Midbrain (tissue), 1 donor: ENCODE measurements at regions not wholly inside any gene's neighbourhood (a gene's known extent, or its start where the extent isn't known, plus 50 kb on each side); places are given as distances from the start of the nearest gene placed in this dataset.

Experiments
- DNase-seq: peaks from one replicate; lab custom pipeline; 2025; lab: John Stamatoyannopoulos, UW

GRCh38 chr1:163807331-163808049, 485.7 kb downstream of the NUF2 start:
- DNase-seq: no peak

- DNase-seq: no peak
These were observed 491.5 kb downstream of the NUF2 start for GRCh38 chr1:163813251-163813650.

- DNase-seq: no peak
These were observed 498.5 kb downstream of the NUF2 start for GRCh38 chr1:163820226-163820625.

DNA sequence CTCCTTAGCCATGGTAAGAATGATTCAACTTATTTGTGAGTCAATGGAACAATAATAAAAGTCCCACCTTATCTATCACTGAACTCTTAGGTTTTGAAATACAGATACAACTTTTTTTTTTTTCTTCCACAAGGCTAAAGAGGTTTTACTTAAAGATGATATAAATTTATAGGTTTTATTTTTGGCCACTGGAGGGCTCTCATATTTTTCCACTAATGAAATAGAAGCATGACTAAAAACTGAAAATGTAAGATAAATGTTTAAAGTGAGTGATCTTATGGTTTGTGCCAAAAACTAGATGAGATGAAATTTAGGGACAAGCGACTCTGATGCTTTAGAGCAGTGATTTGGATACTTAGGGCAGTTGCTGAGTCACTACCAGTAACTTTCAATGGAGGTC, 499.0 kb downstream of the NUF2 start:
- DNase-seq: peak; percentile 4

DNA sequence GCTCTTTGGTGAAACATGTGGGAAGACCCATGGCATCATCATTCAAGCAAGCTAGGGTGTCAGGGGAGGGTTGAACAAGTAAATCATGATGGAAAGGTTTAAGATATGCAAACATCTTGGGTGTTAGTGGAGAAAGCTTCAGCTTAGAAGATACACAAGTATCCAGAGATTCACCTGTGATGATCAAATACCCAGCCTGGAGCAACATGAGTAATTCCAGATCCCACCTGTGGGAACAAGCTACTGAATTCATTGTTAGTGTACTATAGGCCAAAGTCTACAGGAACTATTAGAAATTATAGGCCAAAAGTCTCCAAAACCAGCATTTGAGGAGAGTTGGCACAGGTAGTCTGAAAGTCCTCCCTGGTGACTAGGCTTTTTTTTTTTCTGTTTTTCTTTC, 499.9 kb downstream of the NUF2 start:
- DNase-seq: no peak

GRCh38 chr1:163823017-163823416, 501.3 kb downstream of the NUF2 start:
- DNase-seq: no peak

GRCh38 chr1:163824006-163824405, 502.3 kb downstream of the NUF2 start:
- no peak for DNase-seq

GRCh38 chr1:163824490-163824889, 502.7 kb downstream of the NUF2 start:
- no peak for DNase-seq

- no peak for DNase-seq
These were observed 504.7 kb downstream of the NUF2 start for GRCh38 chr1:163826500-163826899.

DNA sequence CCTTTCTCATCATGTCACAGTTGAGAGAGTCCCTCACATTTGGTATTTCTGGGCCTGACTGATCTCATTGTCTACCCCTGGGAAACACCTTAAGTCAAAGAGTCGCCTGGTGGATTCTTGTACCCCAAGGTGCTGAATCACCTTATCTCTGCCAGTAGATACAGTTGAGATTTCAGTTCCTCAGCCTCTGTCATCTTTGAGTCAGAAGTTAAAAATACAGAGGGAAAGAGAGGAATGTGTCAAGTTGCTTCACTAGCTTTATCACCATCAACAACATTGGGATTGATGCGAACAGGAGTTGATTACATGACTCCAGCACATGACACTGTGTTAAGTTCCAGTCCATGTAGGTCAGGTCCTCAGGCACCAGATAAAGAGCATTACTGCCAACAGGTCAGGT, 513.0 kb downstream of the NUF2 start:
- no peak for DNase-seq

DNA sequence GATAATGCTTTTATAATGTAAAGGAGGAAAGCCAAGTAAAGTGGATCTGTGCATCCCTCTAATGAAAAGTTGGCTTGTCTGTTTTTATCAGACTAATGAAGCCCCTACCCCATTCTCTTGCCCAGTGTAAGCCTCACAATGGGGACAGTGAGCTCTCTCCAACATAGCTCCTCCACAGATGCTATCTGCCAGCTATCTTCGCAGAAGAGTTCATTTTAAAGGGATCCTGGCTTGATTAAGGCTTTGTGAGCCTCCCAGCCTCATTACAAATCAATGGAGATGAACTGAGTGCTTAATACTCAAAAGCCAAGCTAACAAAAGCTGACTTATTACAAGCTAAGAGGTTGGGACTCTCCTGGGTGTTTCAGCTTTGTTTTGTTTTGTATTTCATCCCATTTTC, 514.7 kb downstream of the NUF2 start:
- DNase-seq: no peak

- DNase-seq: no peak
These were observed 515.5 kb downstream of the NUF2 start for GRCh38 chr1:163837206-163837605.

DNA sequence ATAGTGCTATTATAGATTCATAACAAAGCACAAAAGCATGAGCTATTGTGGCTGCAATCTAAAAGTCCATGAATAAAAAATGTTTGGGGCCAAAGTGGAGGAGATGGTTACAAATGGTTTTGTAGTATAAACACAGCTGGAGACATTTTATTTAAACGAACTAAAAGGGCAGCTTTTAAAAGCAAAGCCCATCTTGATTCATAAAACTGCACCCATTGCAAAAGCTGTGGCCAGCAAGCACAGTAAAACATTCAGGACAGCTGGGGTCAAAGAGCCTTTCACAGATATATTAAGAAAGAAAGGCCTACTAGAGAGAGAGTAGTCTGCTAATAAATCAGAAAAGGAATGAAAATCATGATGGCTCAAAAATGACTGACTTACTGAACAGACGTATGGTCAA, 520.8 kb downstream of the NUF2 start:
- DNase-seq: no peak

- no peak for DNase-seq
These were observed 522.7 kb downstream of the NUF2 start for GRCh38 chr1:163844459-163844858.

DNA sequence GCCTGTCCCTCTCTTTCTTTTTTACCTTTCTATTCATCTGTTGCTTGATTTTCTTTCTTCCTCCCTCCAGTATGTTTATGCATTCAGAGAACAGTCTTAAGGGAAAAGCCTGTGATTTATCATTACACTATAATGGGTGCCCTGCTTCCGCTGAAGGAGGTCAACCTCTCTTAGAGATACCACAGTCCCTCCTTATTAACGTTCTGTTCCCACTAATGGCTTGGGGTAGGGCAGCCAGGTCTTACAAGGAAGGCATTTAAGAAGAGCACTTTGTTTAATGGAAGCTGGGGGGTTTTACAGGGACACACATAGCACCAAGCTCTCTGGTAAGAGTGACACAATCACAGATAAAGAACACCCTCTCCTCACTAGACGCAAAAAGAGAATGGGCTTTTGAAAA, 523.5 kb downstream of the NUF2 start:
- no peak for DNase-seq

- no peak for DNase-seq
These were observed 542.0 kb downstream of the NUF2 start for GRCh38 chr1:163863731-163864130.

- no peak for DNase-seq
These were observed 542.5 kb downstream of the NUF2 start for GRCh38 chr1:163864207-163864606.

DNA sequence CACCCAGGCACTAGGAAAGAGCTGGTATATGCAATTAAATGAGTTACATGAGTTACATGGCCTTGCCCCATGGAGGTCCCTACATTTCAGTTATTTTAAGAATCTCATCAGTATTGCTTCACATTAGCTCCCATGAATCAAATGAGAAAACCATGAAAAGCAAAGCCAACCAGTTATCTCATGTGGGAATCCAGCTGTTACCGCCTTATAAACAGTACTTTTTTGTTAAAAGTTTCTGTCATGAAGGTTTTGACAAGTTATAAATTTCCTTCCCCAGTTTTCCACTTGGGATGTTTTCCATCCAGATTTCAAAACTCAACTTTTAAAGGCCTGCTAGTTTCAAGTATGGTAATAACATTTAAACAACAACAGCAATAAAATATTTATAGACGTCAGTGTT, 544.8 kb downstream of the NUF2 start:
- no peak for DNase-seq

- no peak for DNase-seq
These were observed 548.9 kb downstream of the NUF2 start for GRCh38 chr1:163870666-163871065.

DNA sequence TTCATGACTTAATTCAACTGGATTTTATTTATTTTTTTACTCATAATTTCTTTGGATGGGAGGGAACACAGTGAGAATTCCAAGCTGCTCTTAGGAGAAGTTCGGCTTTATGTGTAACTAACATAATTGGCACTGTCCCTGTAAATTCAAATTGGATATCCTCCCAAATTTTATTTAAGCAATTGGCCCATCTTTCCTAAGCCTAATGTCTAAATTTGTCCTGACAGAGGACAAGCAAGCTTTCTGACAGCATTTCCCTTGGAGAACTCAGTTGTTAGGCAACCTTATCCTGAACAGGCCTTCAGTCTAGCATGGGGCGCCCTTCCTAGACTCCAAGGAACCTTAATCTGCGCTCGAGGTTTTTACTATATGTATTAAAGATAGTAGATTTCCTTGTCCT, 550.3 kb downstream of the NUF2 start:
- DNase-seq: no peak

DNA sequence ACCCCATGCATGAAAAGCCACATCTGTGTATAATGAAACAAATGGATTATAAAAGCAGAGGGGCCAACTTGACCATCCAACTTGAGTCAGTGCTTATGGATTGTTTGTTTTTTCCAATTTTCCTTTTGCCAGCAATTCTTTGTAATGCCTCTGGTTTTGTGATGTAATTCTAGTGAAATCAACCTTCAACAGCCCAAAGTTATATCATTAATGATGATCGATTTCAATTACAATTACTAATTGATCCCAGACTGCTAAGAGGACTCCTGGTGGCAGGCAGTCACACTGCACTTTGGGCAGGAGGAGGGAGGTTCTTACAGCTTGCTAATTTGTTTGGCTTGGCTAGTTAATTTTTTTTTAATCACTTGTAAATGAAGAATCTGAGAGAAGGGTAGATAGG, 552.3 kb downstream of the NUF2 start:
- no peak for DNase-seq

DNA sequence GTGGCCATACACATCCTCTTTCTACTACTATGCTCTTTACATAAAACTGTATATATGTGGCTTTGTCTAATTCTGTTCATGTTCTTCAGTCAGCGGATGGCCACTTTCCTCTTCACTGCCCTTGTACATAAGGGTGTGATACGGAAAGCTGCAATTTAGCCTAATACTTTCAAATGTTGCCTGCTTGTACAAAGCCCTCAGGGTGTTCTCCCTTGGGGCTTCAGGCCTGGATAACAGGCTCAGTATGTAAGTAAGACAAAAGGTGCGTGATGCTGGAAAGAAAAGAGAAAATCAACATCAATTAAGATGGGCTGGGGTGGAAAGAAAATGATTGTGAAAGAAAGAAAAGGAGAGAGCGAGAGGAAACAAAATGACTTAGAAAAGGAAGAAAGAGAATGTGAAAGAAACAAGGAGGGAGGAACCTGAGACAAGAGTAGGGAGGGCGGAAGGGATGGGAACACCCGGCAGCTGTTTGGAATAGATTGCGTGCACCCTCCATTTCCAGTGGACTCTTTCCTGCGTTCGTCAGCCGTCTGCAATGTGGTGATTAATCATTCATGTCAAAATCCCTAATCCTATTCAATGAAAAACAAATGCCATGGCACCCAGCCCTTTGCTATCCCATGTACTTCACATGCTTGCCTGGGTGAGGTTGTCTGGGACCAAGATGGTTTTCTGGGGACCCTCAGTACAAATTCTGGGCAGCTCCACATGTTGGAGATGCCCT, 553.6 kb downstream of the NUF2 start:
- no peak for DNase-seq

GRCh38 chr1:163875927-163876320, 554.2 kb downstream of the NUF2 start:
- DNase-seq: no peak

GRCh38 chr1:163876546-163876945, 554.8 kb downstream of the NUF2 start:
- DNase-seq: no peak
